ENCODE measurements at regions not wholly inside any gene's neighbourhood (a gene's known extent, or its start where the extent isn't known, plus 50 kb on each side); places are given as distances from the start of the nearest gene placed in this dataset.

- H4K91ac ChIP-seq (ENCODE audit: low read depth, low read length, poor library complexity), result no peak overlapping the region
- H3K14ac ChIP-seq (ENCODE audit: low read length), result no peak overlapping the region
- H2BK120ac ChIP-seq (ENCODE audit: low read depth, low read length), result no peak overlapping the region
- H2BK5ac ChIP-seq (ENCODE audit: low read length), result no peak overlapping the region
- no peak for DNase-seq (ENCODE audit: low spot score)
- WGBS, 2 donors (ENCODE audit: extremely low coverage in 2 of 2, insufficient read length in 2 of 2, insufficient replicate concordance in 1 of 2), result no CpG with 5 or more reads among the region's 2 CpGs
- H2AK5ac ChIP-seq (ENCODE audit: low read depth, low read length), result no peak overlapping the region
- H2BK15ac ChIP-seq (ENCODE audit: low read length), result no peak overlapping the region
- H2AFZ ChIP-seq (ENCODE audit: low read length), result no peak overlapping the region
- H3K9ac ChIP-seq (ENCODE audit: low read depth, low read length, poor library complexity), result no peak overlapping the region
- no peaks in the 10 kb centered on the region for H3K36me3 ChIP-seq (replicated peaks in 1 of 2; ENCODE audit: control insufficient read depth in 2 of 2, insufficient read depth in 2 of 2, low read length in 2 of 2)
- no peak overlapping the region for H3K27ac ChIP-seq (replicated peaks; ENCODE audit: low read length)
- no peak overlapping the region for H2BK12ac ChIP-seq (ENCODE audit: low read length)
- no peaks in the 10 kb centered on the region for H3K79me1 ChIP-seq (ENCODE audit: low read depth, low read length)
- no peak overlapping the region for H3K4me2 ChIP-seq (ENCODE audit: insufficient read depth, low read length, poor library complexity, severe bottlenecking)
- H3K27me3 ChIP-seq (ENCODE audit: control insufficient read depth in 3 of 3, insufficient read depth in 3 of 3, low read depth in 1 of 3, low read length in 3 of 3), result no peaks in the 10 kb centered on the region
- H3K23ac ChIP-seq (ENCODE audit: low read depth, low read length, poor library complexity), result no peak overlapping the region
- H3K4me1 ChIP-seq (ENCODE audit: control insufficient read depth in 2 of 2, insufficient read depth in 1 of 2, low read depth in 1 of 2, low read length in 2 of 2), result no peaks in the 10 kb centered on the region
- H3K9me3 ChIP-seq (replicated peaks in 1 of 2; ENCODE audit: control insufficient read depth in 2 of 2, insufficient read depth in 1 of 2, low read depth in 1 of 2, low read length in 2 of 2), result peaks cover 0 to 3% of the 10 kb centered on the region in 2 donors
- H4K8ac ChIP-seq (ENCODE audit: low read depth, low read length), result no peak overlapping the region
- no peak overlapping the region for H3K4ac ChIP-seq (ENCODE audit: low read length)
- H3K4me3 ChIP-seq (ENCODE audit: low read length in 2 of 2), result no peak overlapping the region
- H3K18ac ChIP-seq (ENCODE audit: low read length), result no peak overlapping the region
Observed at GRCh38 chr12:74602881-74603672, 65.4 kb downstream of the ATXN7L3B start.

- no peak overlapping the region for H2BK15ac ChIP-seq (ENCODE audit: low read length)
- no peak overlapping the region for H3K4me2 ChIP-seq (ENCODE audit: insufficient read depth, low read length, poor library complexity, severe bottlenecking)
- H4K8ac ChIP-seq (ENCODE audit: low read depth, low read length), result no peak overlapping the region
- no peak overlapping the region for H3K9ac ChIP-seq (ENCODE audit: low read depth, low read length, poor library complexity)
- H2BK12ac ChIP-seq (ENCODE audit: low read length), result no peak overlapping the region
- H2AFZ ChIP-seq (ENCODE audit: low read length), result no peak overlapping the region
- H3K27ac ChIP-seq (replicated peaks; ENCODE audit: low read length), result no peak overlapping the region
- no peak overlapping the region for H2BK120ac ChIP-seq (ENCODE audit: low read depth, low read length)
- no peak overlapping the region for H3K14ac ChIP-seq (ENCODE audit: low read length)
- H3K23ac ChIP-seq (ENCODE audit: low read depth, low read length, poor library complexity), result no peak overlapping the region
- no peaks in the 10 kb centered on the region for H3K27me3 ChIP-seq (ENCODE audit: control insufficient read depth in 3 of 3, insufficient read depth in 3 of 3, low read depth in 1 of 3, low read length in 3 of 3)
- no peak overlapping the region for H2BK5ac ChIP-seq (ENCODE audit: low read length)
- no peaks in the 10 kb centered on the region for H3K36me3 ChIP-seq (replicated peaks in 1 of 2; ENCODE audit: control insufficient read depth in 2 of 2, insufficient read depth in 2 of 2, low read length in 2 of 2)
- WGBS, 2 donors (ENCODE audit: extremely low coverage in 2 of 2, insufficient read length in 2 of 2, insufficient replicate concordance in 1 of 2), result no CpG with 5 or more reads among the region's 3 CpGs
- H3K4ac ChIP-seq (ENCODE audit: low read length), result no peak overlapping the region
- H3K18ac ChIP-seq (ENCODE audit: low read length), result no peak overlapping the region
- H3K4me3 ChIP-seq (ENCODE audit: low read length in 2 of 2), result no peak overlapping the region
- no peaks in the 10 kb centered on the region for H3K79me1 ChIP-seq (ENCODE audit: low read depth, low read length)
- no peak overlapping the region for H2AK5ac ChIP-seq (ENCODE audit: low read depth, low read length)
- no peak overlapping the region for H4K91ac ChIP-seq (ENCODE audit: low read depth, low read length, poor library complexity)
- no peaks in the 10 kb centered on the region for H3K9me3 ChIP-seq (replicated peaks in 1 of 2; ENCODE audit: control insufficient read depth in 2 of 2, insufficient read depth in 1 of 2, low read depth in 1 of 2, low read length in 2 of 2)
- no peak for DNase-seq (ENCODE audit: low spot score)
- no peaks in the 10 kb centered on the region for H3K4me1 ChIP-seq (ENCODE audit: control insufficient read depth in 2 of 2, insufficient read depth in 1 of 2, low read depth in 1 of 2, low read length in 2 of 2)
Observed at GRCh38 chr12:74608231-74608775, 70.7 kb downstream of the ATXN7L3B start.

- no peak overlapping the region for H3K9ac ChIP-seq (ENCODE audit: low read depth, low read length, poor library complexity)
- no peak overlapping the region for H3K23ac ChIP-seq (ENCODE audit: low read depth, low read length, poor library complexity)
- no peak overlapping the region for H3K27ac ChIP-seq (replicated peaks; ENCODE audit: low read length)
- no peak overlapping the region for H4K8ac ChIP-seq (ENCODE audit: low read depth, low read length)
- H3K36me3 ChIP-seq (replicated peaks in 1 of 2; ENCODE audit: control insufficient read depth in 2 of 2, insufficient read depth in 2 of 2, low read length in 2 of 2), result no peaks in the 10 kb centered on the region
- no peak overlapping the region for H2AK5ac ChIP-seq (ENCODE audit: low read depth, low read length)
- H3K27me3 ChIP-seq (ENCODE audit: control insufficient read depth in 3 of 3, insufficient read depth in 3 of 3, low read depth in 1 of 3, low read length in 3 of 3), result no peaks in the 10 kb centered on the region
- no peak overlapping the region for H2BK15ac ChIP-seq (ENCODE audit: low read length)
- no CpG with 5 or more reads among the region's 3 CpGs for WGBS, 2 donors (ENCODE audit: extremely low coverage in 2 of 2, insufficient read length in 2 of 2, insufficient replicate concordance in 1 of 2)
- H2AFZ ChIP-seq (ENCODE audit: low read length), result no peak overlapping the region
- H3K4me2 ChIP-seq (ENCODE audit: insufficient read depth, low read length, poor library complexity, severe bottlenecking), result no peak overlapping the region
- no peak overlapping the region for H2BK12ac ChIP-seq (ENCODE audit: low read length)
- no peak overlapping the region for H3K4ac ChIP-seq (ENCODE audit: low read length)
- no peaks in the 10 kb centered on the region for H3K4me1 ChIP-seq (ENCODE audit: control insufficient read depth in 2 of 2, insufficient read depth in 1 of 2, low read depth in 1 of 2, low read length in 2 of 2)
- no peaks in the 10 kb centered on the region for H3K9me3 ChIP-seq (replicated peaks in 1 of 2; ENCODE audit: control insufficient read depth in 2 of 2, insufficient read depth in 1 of 2, low read depth in 1 of 2, low read length in 2 of 2)
- no peaks in the 10 kb centered on the region for H3K79me1 ChIP-seq (ENCODE audit: low read depth, low read length)
- no peak overlapping the region for H2BK5ac ChIP-seq (ENCODE audit: low read length)
- DNase-seq (ENCODE audit: low spot score), result no peak
- no peak overlapping the region for H3K18ac ChIP-seq (ENCODE audit: low read length)
- no peak overlapping the region for H3K4me3 ChIP-seq (ENCODE audit: low read length in 2 of 2)
- H2BK120ac ChIP-seq (ENCODE audit: low read depth, low read length), result no peak overlapping the region
- no peak overlapping the region for H4K91ac ChIP-seq (ENCODE audit: low read depth, low read length, poor library complexity)
- no peak overlapping the region for H3K14ac ChIP-seq (ENCODE audit: low read length)
Observed at GRCh38 chr12:74610711-74611110, 73.1 kb downstream of the ATXN7L3B start.

GRCh38 chr12:74614426-74614825 lies 76.8 kb downstream of the ATXN7L3B start:
- no peak overlapping the region for H3K4me3 ChIP-seq (ENCODE audit: low read length in 2 of 2)
- H3K4me1 ChIP-seq (ENCODE audit: control insufficient read depth in 2 of 2, insufficient read depth in 1 of 2, low read depth in 1 of 2, low read length in 2 of 2), result no peaks in the 10 kb centered on the region
- H2BK5ac ChIP-seq (ENCODE audit: low read length), result no peak overlapping the region
- H2BK15ac ChIP-seq (ENCODE audit: low read length), result no peak overlapping the region
- DNase-seq (ENCODE audit: low spot score), result no peak
- H4K91ac ChIP-seq (ENCODE audit: low read depth, low read length, poor library complexity), result no peak overlapping the region
- H4K8ac ChIP-seq (ENCODE audit: low read depth, low read length), result no peak overlapping the region
- no peak overlapping the region for H3K9ac ChIP-seq (ENCODE audit: low read depth, low read length, poor library complexity)
- no peak overlapping the region for H3K4me2 ChIP-seq (ENCODE audit: insufficient read depth, low read length, poor library complexity, severe bottlenecking)
- no peaks in the 10 kb centered on the region for H3K9me3 ChIP-seq (replicated peaks in 1 of 2; ENCODE audit: control insufficient read depth in 2 of 2, insufficient read depth in 1 of 2, low read depth in 1 of 2, low read length in 2 of 2)
- no peak overlapping the region for H2AFZ ChIP-seq (ENCODE audit: low read length)
- H2BK12ac ChIP-seq (ENCODE audit: low read length), result no peak overlapping the region
- no peak overlapping the region for H2BK120ac ChIP-seq (ENCODE audit: low read depth, low read length)
- no peak overlapping the region for H2AK5ac ChIP-seq (ENCODE audit: low read depth, low read length)
- no peak overlapping the region for H3K14ac ChIP-seq (ENCODE audit: low read length)
- H3K27me3 ChIP-seq (ENCODE audit: control insufficient read depth in 3 of 3, insufficient read depth in 3 of 3, low read depth in 1 of 3, low read length in 3 of 3), result no peaks in the 10 kb centered on the region
- H3K36me3 ChIP-seq (replicated peaks in 1 of 2; ENCODE audit: control insufficient read depth in 2 of 2, insufficient read depth in 2 of 2, low read length in 2 of 2), result no peaks in the 10 kb centered on the region
- no peak overlapping the region for H3K27ac ChIP-seq (replicated peaks; ENCODE audit: low read length)
- H3K23ac ChIP-seq (ENCODE audit: low read depth, low read length, poor library complexity), result no peak overlapping the region
- no peaks in the 10 kb centered on the region for H3K79me1 ChIP-seq (ENCODE audit: low read depth, low read length)
- H3K18ac ChIP-seq (ENCODE audit: low read length), result no peak overlapping the region
- H3K4ac ChIP-seq (ENCODE audit: low read length), result no peak overlapping the region
